ENCODE measurements at regions not wholly inside any gene's neighbourhood (a gene's known extent, or its start where the extent isn't known, plus 50 kb on each side); places are given as distances from the start of the nearest gene placed in this dataset.

GRCh38 chr5:5741418-5741817 is 318.9 kb downstream of the ICE1 start:
- TF ChIP-seq EP300 (IDR thresholded peaks at IDR 0.05) (no peak), CTCF (IDR thresholded peaks at IDR 0.05) (no peak)
